GM19351 (cell line): ENCODE measurements at regions not wholly inside any gene's neighbourhood (a gene's known extent, or its start where the extent isn't known, plus 50 kb on each side); places are given as distances from the start of the nearest gene placed in this dataset.

ENCODE experiments used
- ATAC-seq: cut with Tn5 transposase; IDR thresholded peaks from one replicate; pipeline ENCODE4 v1.9.1; 2021; ENCODE audit warnings: mild to moderate bottlenecking, moderate library complexity; ENCODE audit not compliant: unreplicated experiment

DNA sequence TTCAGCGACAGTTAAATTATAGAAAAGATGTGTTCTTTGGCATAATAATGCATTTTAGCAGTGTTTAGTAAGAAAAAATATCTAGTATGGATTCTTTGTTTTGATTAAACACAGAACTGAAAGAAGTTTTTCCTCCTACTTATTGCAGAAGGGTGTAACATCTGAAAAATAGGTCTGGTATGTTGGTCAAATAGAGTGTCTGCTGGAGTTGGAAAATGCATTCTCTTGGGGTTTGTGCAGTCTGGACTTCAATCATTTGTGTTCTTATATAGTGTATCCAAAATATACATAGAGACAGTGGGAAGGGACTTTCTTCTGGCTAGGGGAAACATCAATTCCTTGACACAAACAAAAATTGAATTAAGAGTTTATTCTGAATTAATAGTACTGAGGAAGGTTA is 132.4 kb upstream of the MAN1A1 start:
- ATAC-seq = no peak

DNA sequence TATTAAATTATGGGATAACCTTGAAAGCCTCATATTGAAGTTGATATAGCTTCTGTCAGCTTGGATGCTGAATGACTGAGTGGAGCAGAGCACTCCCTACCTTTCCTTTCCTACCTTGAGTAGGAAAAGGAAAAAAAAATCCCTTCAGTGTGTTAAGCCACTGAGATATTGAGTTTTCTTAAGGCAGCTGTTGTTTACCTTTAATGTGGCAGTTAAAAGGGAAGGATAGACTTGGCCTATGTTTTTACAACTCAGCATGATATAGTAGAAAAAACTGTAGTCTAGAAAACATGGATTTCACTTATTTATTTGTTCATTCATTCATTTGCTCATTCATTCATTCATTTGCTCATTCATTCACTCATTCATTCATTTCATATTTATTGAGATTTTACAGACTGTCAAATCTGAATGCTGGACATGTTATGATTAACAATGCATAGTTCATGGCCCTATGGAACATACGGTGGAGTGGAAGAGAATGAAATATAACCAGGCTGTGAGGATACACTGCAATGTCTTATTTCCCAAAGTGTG is 131.5 kb upstream of the MAN1A1 start:
- ATAC-seq = no peak

GRCh38 chr6:119479860-119480655 is 130.5 kb upstream of the MAN1A1 start:
- ATAC-seq = no peak

DNA sequence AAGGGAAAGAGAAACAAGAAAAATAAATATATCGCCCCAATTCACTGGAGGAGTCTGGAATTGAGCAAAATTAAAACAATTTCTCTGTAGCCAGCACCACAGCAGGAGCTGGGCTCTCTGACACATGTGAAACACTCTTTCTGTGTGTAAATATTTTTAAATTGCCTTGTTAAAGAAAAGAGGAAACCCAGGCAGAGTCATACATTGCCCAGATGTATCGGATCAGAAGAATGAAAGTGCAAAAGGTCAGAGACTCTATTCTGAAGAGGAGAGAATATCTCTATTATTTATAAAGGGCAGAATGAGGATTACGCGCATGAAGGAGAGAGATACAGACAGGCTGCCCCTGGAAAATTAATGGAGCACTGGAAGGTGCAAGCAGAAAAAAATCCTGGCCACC is 127.0 kb upstream of the MAN1A1 start:
- ATAC-seq = peak; percentile 94

DNA sequence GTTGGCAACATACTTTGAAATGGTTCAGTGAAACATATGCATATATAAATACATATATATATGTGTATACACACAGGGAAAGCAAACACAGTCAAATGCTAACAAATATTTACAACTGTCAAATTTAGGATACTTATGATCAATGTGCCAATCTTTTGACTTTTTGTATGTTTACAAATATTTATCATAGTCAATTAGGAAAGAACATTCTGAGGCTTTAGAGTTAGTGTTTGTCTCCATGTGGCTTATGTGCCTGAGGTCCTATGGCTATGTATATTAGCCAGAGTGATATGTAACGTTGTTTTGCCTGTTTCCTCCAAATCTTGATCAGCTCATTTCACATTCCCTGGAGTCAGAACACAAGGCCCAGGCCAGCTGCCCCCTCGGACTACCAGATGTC is 126.5 kb upstream of the MAN1A1 start:
- ATAC-seq = no peak

GRCh38 chr6:119470893-119471542 is 121.5 kb upstream of the MAN1A1 start:
- ATAC-seq = peak; percentile 62

GRCh38 chr6:119467488-119468081 is 118.0 kb upstream of the MAN1A1 start:
- ATAC-seq = no peak

DNA sequence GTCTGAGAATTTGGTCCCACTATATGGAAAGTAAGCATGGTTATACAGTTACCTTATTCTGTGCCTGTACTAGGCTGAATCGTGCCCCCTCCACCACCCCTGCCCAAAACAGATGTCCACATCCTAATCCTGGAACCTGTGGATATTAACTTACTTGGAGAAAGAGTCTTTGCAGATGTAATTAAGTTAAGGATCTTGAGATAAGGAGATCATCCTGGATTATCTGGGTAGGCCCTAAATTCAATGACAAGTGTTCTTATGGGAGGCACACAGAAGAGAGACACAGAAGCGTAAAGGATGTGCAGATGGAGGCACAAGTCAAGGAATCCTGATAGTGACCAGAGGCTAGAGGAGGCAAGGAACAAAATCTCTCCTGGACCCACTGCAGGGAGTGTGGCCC is 116.7 kb upstream of the MAN1A1 start:
- ATAC-seq = no peak

DNA sequence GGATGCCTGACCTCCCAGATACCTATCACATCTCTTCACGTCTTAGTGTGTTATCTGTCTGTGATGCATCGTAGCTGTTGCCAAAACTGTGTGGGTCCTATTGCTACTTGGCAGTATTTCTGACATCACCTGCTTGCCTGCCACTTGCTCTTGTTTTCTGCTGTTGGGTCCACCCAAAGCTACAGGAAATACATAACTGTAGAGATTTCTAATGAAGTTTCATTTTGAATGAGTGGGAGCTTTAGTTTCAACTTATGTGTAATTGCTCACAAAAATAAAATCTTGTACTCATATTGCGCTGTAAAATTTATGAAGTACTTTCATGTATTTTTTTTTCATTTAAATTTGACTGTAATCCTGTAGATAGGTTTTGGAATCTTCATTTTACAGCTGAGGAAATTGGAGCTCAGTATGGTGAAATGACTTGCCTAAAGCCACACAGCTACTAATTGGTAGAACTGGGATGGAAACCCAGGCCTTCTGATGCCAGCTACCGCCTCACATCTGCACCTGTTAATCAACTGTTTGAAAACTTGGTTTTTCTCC is 113.6 kb upstream of the MAN1A1 start:
- ATAC-seq = peak; percentile 75

GRCh38 chr6:119461187-119461586 is 111.6 kb upstream of the MAN1A1 start:
- ATAC-seq = no peak

GRCh38 chr6:119459207-119459974 is 109.8 kb upstream of the MAN1A1 start:
- peak; percentile 71 for ATAC-seq

- no peak for ATAC-seq
Observed at GRCh38 chr6:119454714-119455113, 105.2 kb upstream of the MAN1A1 start.

DNA sequence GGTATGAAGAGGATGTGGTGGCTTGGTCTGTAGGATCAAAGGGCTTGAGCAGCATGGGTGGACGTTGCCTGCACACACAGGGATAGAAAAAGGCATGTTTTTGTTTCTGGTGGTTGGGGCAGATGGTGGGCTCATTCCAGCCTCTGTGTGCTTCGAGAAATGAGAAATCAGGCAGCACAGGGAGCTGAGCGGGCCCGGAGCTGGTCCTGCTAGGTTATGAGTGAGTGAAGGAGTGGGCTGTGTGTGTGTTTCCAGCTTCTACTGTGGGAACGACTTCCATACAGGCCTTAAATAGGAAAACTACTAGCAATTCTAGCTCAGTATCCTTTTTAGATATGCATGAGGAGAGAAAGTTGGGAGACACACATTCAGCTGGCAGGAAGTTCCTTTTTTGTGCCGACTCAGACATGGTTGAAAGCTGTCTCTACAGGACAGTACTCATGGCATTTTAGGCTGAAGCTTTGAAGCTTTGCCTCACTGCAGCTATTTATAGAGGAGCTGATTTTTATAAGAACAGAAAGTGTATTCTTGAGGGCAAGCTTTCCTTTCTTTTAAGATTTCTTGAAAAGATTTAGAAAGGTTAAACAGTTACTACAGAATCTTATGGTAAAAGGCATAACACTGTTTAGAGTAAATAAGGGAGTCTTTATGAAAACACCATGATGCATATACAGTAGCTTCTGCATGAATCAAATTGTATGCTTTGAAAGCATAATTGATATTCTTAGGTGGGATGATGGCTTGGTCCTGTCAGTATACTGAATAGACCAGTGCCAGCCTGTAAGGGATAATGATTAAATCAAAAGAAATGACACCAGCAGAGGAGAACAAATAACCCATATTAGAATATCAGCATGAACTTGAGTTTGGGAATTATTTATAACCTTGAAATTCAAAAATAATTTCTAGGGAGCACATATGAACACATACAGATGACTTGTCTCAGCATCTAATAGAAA is 104.0 kb upstream of the MAN1A1 start:
- ATAC-seq = no peak

DNA sequence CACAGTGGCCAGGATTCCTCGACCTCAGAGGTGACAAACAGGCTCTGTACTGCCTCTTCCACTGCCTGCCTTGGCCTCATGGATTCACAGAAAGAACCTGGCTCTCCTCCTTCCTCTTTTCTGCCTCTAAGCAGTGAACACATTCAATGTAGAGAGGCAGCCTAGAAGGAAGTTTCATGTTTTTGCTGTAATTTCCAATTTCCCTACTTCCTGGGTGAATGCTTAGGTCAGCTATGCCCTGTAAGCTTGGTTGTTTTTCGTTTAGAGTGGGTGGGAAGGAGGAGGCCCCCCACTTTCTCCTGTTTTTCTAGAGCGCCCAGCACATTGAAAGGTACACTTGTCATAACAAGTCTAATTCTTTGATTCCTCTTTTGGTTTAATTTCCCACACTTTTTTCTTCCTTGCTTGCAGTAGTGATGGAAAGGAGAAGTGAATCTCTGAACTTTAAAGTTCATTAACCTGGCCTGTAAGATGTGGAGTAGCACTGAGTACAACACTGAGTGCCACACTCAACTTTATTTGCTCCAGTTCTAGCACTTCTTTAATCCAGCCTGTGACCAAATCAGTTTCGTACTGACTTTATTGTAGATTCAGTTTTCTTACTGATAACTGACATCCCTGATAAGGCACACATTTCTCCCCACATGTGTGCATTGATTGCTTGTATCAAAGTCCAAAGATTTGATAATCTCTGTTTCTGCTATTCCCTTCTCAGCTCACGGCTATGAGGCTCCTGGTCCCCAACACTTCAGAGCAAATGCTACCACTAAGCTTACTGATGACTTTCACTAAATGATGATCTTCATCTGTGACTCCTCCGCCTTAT is 100.0 kb upstream of the MAN1A1 start:
- no peak for ATAC-seq

DNA sequence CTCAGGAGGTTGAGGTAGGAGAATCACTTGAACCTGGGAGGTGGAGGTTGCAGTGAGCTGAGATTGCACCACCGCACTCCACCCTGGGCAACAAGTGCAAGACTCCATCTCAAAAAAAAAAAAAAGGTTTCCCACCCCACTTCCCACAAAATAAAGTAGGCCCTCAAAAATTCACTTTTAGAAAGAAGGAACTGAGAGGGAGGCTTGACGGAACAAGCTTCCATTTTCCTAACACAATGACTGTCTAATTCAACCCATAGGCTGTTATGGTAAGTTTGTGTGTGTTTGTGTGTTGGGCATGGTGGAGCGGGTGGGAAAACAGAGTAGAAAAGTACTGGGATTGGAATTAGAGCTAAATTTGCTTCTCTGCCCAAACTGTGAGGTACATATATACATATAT is 98.4 kb upstream of the MAN1A1 start:
- no peak for ATAC-seq

GRCh38 chr6:119446609-119447008 is 97.0 kb upstream of the MAN1A1 start:
- ATAC-seq = no peak

- ATAC-seq = peak; percentile 34
Observed at GRCh38 chr6:119446115-119446554, 96.6 kb upstream of the MAN1A1 start.

DNA sequence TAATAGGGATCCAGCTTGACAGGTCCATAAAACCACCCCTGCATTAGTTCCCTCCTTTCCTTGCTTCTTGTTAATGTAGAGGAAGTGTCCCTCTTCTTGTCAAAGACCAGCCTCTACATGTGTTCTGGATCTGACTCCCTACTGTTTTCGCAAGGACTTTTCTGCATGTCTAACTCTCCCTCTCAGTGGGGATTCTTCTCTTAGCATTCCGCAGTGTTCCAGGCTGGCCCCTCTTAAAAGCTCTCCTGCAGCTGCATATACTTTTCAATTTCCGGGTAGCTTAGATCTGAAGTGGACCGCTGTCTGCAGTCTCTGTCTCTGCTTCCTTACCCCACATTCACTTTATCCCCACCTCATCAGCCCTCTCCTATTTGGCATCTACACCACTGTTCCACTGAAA is 96.1 kb upstream of the MAN1A1 start:
- ATAC-seq = no peak
